ENCODE measurements at regions not wholly inside any gene's neighbourhood (a gene's known extent, or its start where the extent isn't known, plus 50 kb on each side); places are given as distances from the start of the nearest gene placed in this dataset.

DNA sequence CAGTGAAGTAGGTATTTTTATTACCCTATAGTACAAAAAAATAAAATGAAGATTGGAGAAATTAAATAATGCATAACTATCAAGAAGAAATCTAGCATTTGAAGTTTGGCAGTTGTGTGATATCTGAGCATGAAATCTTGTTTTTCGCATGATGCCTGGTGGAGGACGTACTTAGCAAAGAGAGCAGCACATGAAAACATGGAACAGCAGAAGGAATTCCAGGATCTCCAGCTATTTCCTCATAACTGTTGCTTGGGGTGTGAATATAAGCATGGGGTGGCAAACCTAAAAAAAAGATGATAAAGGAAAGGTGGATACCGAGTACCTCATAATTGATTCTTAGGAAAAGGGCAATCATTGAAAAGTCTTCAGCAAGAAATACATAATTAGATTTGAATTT is 174.3 kb upstream of the FAM3C start:
- no peak for DNase-seq (ENCODE audit: low read depth in 2 of 2, low spot score in 1 of 2)

DNA sequence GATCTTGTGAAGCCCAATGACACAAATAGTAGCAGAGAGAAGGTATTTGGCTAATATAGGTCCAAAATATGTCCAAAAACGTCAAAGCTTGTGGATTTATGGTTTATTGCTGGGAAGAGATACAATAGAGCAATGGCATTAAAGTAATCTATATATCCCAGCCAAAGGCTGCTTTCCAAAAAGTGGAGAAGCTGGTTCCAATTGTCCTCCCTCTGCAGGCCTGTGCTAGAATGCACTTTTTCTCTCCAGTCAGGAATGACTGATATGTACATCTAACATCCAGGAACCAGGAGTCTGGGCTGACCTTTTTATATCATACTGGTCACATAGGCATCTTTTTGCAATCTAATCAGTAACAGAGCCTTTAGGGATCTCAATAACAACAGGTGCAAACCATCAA is 167.1 kb upstream of the FAM3C start:
- no peak for DNase-seq (ENCODE audit: low read depth in 2 of 2, low spot score in 1 of 2)

DNA sequence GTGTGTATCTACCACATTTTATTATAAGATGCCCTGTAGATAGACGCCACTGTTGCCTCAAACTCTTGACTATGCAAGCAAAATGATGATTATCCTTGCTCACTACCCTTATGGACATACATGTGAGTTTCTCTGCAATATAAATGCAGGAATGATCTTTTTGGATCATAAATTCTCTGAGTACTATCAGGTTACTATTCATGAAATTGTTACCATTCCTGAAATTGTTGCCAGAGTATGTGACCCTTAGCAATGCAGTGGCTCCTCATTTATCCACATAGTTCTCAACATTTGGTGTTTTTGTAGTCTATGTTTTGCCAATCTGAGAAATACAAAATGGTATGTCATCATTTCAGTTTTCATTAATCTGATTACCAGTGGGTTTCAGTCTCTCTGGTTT is 166.2 kb upstream of the FAM3C start:
- no peak for DNase-seq (ENCODE audit: low read depth in 2 of 2, low spot score in 1 of 2)

DNA sequence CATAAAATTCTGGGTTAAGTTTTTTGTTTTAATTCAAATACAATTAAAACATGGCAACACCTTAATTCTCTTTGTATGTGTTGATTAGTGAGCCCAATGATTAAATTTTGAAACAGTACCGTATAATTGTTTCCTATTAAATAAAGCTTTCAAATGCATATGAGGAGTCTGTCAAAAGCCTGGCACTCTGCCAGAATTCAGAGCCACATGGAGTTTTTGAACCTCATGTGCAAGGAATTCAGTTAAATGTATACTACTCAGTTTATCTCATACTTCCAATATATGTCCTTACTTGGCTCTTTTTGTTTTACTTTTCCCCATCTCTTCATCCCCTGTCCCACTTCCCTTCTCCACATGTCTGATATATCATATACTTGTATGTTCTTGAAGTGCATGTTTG is 165.6 kb upstream of the FAM3C start:
- DNase-seq (ENCODE audit: low read depth in 2 of 2, low spot score in 1 of 2), result no peak

DNA sequence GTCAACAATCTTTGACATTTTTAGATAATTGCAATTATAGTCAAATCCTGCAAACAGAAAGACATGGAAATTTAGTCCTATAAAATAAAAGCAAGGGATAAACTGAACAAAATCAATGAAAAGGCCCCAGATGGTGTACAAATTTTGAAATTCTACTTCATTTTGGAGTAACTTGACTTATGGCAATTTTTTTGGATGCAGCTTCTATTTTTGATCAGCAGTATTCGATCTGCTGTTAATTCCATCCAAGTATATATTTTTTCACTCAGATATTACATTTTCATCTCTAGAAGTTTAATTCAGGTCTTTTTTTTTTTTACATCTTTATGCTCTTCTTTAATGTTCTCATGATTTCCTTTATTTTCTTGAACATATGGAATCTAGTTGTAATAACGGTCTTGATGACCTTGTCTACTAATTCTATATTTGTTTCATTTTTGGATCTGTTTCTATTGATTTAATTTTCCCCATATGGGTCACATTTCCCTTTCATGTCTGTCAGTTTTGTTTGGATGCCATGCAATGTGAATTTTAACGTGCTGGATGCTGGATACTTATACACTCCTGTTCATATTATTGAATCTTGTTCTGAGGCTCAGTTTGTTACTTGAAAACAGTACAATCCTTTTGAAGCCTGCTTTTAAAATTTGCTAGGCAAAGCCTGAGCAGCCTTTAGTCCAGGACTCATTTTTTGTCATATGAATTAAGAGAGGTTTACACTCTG is 164.3 kb upstream of the FAM3C start:
- no peak for DNase-seq (ENCODE audit: low read depth in 2 of 2, low spot score in 1 of 2)

DNA sequence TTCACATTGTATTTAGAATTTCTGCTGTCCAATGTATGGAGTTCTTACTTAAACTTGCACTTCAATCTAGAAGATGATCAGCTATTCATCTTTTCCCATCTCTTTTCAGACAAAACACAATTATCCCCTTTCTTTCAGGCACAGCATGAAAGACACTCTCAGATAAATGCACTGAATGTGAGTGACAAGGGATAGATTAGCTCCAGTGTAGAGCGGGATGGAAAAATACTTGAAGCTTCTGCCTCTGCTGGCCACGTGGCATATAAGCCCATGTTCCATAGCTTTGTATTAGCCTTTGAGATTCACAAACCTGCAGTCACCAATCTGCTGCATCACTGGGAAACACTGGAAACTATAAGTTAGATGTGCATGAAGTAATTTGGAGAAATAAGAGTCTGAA is 162.2 kb upstream of the FAM3C start:
- no peak for DNase-seq (ENCODE audit: low read depth in 2 of 2, low spot score in 1 of 2)

DNA sequence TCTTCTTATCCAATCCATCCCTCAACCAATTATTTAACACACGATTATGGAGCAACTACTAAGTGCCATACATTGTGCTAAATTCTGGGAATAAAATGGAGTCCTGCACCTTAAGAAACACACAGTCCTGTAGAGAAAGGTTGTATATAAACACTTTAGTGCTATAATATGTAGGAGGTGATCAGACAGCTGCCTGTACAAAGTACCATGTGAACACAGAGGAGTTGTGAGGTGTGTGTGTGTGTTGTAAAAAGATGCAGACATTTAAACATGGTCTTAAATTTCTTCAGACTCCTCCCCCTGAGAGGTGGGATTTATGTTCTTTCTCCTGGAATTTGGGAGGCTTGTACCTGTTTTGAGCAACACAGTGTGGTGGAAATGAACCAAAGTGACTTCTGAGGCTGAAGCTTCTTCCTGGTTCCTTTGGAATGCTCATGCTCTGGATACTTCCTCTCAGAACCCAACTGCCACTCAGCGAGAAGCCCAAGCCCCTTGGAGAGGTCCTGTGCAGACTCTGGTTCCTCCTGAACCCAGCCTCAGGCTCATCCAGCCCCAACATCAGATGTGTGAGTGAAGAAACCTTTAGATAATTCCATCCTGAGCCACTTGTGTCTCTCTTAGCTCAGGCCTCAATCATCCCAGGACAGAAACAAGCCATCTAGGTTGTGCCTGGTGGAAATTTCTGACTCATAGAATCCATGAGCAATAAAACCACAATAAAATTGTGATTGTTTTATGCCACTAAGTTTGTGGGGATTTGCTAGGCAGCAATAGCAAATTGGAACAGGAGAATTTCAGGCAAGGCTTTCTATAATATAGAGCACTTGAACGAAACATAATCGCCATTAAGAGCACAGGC is 161.2 kb upstream of the FAM3C start:
- no peak for DNase-seq (ENCODE audit: low read depth in 2 of 2, low spot score in 1 of 2)

DNA sequence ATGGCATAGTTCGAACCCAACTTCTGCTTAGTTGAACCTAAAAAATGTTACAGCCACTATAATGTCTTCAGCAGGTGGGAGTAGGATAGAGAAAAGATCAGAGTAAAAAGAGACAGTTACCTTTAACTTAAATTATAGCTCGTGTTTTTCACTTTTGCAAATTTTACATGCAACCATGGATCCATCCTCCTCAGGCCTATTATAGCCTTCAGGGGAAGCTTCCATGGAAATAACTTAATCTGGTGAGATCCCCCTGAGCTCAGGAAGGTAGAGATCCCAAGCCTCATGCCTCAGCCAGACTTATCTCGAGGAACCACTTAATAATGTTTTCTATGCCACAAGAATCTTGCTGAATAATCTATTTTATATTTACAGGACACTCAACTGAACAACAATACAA is 159.4 kb upstream of the FAM3C start:
- DNase-seq (ENCODE audit: low read depth in 2 of 2, low spot score in 1 of 2), result no peak

DNA sequence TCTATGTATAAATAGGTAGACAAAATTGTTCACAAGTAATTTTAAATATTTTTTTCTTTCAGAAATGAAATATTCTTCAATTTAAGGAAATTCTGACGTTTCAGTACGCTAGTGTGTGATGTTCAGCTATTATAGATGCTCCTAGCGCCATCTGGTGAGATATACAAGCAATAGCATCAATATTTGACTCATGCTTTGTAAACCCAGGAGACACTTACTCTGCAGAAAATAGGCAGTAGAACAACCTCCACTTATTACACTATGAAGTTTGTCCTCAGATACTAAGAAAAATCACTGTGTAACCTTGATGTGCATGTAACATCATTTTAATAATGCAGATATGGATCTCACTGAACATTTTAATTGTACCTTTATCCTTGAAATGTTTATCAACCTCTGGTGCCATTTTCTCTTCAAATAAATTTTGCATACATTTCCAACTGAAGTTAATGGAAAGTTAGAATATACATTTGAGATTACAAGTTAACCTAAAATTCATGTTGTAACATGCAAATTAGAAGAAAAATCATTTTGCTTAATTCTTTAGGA is 151.5 kb upstream of the FAM3C start:
- no peak for DNase-seq (ENCODE audit: low read depth in 2 of 2, low spot score in 1 of 2)

DNA sequence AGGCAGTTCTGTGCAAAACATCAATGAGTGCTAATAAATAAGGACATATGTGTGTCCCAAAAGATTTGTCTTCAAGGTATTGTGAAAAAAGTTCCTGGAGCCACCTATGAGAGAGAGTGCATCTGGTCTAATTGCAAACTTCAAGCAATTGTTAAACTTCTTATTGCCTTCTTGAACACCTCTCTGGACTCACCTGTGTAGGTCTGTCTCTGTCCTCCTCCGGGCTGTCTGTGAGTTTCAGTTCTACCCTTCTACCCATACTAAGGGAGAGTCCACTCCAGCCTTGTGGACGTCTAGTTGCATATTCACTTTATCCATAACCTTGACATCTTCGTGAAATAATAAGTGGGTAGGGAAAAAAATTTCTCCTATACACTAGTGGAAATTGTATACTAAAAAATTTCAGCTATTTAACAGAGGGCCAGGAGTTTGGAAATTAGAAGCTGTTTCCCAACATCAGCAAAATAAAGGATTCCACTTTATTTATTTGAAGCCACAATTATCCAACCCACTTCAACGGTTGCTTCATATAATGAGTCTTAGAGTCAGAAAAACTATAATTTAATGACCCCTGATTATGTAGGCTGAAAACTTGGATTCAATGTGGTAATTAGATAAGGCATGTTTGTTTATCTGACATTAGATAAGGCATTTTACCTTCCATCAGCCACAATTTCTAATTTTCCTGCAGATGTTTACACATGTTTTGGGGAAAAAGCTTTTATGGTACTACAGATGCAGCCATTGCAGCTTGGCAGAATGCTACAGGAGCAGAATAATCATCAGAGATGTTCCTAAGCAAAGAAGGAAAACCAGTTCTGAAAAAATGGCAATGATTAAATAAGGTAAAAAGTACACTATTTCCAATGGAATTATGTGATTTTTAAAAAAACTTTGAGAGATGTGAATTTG is 150.8 kb upstream of the FAM3C start:
- DNase-seq (ENCODE audit: low read depth in 2 of 2, low spot score in 1 of 2), result no peak

DNA sequence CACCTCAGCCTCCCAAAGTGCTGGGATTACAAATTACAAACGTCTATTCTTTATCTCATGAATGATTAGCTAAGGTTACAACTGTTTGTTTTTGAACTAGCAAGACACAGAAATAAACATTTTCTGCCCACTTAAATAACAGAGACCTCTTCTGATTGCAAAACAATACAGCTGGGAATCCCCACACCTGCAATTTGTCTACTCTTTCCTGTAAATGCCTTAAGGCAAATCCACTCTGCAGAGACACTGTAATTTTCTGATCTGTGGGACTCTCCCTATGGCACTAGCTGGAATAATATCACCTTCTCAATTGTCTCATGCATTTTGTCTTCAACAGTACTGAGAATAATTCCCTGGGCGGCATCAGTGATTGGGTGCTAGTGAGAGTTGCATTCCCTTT is 149.3 kb upstream of the FAM3C start:
- no peak for DNase-seq (ENCODE audit: low read depth in 2 of 2, low spot score in 1 of 2)

DNA sequence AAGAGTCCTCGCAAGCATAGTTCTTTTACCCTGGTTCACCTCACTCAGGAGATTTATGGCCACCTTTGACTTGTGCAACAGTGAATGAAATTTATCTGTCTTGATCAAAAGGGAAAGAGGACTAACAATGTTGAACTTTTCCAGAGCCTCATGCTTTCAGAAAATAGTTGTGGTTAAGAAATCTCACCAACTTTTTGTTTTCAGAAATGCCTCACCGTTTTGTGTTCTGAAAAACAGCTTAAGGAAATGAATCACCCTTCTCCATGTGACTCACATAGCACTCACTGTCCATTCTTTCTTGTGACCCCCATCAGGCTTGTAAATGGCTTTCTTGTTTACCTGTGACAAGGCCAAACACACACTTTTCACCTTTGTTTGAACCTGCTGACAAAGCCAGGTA is 148.6 kb upstream of the FAM3C start:
- DNase-seq (ENCODE audit: low read depth in 2 of 2, low spot score in 1 of 2), result no peak

DNA sequence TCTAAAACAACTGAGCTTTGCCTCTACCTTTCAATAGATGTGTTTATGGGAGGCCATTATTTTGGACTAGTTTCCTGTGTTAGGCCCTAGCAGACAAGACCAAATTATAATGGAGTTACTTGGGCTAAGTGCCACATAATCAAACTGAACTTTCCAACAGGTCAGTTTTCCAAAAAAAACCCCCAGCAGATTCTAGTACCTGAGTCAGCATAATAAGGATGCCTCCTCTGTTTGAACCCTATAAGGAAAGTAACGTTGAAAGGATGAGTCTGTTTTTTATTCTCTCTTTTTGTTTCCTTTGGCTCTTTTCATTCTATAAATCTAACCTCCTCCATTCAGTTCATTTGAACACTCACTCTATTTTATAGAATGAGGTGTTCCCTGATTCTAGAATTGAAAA is 148.1 kb upstream of the FAM3C start:
- DNase-seq (ENCODE audit: low read depth in 2 of 2, low spot score in 1 of 2), result no peak

DNA sequence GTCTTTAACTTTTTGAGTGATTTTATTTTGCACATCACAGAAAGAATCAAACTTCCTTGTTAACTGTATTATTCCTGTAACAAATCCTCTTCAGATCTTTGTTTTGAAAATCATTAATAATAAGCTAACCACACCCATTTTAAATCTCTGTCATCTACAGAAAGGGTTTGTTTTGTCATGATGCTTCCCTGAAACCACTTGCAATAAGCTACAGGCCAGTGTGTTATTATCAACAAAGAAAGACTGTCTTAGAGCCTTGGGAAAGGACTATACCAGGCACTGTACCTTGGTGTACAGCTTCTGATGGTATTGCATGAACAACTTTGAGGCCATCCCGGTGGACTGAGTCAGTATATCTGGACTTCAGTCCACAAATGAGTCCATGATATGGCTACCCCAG is 145.3 kb upstream of the FAM3C start:
- DNase-seq (ENCODE audit: low read depth in 2 of 2, low spot score in 1 of 2), result no peak

DNA sequence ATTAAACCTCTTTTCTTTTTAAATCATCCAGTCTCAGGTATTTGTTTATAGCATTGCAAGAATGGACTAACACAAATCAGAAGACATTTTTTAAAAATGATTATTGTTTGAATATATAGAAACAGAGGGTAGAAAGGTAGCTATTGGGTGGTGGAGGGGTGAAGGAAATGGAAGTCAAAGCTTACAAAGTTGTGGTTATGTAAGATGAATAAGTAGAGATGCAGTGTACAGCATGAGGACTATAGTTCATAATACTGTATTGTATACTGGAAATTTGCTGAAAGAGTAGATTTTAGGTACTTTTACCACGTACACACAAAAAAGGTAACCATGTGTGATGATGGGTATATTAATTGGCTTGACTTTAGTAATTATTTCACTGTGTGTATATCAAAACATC is 144.0 kb upstream of the FAM3C start:
- DNase-seq (ENCODE audit: low read depth in 2 of 2, low spot score in 1 of 2), result no peak

DNA sequence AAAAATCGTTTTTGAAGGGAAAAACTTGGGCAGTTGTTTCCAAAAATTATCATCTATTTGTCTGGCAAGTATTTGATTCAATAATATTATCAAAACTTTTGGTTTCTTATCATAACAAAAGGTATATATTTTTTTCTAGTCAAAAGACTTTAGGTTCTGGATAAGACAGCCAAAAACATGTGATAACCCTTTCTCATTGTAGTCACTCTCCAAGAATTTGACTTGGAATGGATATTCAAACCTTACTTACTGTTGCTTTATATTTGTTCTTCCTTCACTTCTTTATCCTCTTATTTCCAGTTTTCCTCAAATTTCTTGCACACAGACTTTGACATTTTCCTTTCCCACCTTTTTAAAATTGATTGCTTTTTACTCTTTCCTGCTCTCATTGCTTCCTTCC is 140.9 kb upstream of the FAM3C start:
- no peak for DNase-seq (ENCODE audit: low read depth in 2 of 2, low spot score in 1 of 2)

DNA sequence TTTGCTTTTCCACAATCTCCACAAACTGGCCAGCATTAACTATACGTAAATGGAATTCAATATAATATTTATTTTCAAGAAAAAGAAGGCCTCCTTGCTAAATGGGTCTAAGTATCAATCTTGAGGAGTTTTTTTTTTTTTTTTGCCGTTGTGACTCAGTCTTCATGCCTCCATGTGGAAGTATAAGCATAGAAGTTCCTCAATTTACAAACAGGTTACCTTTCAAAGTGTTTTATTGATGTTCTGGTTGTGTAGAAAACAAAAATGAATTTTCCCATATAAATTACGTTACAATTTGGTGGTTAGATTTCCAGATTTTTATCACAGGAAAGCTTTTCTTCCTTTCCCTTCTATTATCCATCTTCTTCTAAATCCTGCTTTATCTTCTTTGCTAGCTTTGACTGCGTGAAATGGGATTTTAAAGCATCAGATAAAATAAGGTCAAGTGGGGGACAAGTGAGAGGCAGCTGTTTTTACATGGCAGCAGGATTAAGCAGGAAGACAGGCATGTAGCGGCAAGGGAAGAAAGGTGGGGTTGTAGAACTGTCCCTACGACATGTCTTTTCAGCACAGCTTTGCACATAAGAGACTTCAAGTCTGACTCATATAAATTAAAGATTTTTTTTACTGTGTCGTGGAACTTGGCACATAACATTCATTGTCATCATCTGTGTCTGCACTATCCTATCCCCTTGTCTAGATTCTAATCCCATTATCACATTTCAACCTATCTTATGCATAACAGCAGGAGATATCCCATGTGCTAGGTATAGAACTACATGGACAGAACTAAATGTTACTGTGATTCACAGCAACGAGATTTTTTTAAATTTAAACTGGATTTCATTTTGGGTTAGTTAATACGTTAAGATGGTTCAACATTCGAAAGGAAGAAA is 135.3 kb upstream of the FAM3C start:
- no peak for DNase-seq (ENCODE audit: low read depth in 2 of 2, low spot score in 1 of 2)

DNA sequence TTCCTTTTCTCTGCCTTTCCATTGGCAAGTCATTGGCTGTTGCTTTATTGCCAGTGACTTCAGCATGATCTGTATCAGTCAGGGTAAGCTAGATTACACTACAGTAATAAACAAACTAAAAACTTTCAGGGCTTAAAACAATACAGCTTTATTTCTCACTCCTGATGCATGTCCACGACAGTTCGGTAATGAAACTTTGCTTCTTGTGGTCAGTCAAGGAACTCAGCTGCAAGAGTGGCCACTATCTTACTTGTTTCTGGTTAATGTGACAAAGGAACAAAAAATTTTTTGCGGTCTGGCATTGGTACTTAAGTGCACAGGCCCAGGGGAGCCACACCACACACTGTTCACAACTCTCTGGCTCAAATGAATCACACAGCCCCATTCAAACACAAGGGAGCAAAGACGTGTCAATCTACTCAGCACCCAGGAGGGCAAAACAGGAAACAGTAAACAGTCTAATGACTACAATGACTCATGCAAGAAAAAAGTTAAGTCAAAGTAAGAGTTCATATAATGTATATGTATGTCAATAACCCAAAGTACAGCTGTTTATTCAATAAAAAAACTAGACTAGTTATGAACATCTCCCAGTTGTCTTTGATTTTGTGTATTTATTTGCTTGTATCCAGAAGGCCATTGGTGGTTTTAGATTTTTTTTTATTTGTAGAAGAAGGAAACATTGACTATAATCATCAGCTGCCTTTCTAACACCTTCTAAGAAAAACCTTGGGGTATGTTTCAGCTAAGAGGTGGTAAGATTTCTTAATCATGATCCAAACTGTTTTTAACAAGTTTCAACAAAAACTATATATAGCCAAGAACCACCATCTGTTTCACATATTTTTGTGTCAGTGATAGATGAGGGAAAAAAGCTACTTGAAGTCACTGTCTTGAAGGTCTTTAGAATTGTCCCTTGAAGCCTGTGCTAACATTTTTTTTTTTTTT is 134.4 kb upstream of the FAM3C start:
- peak in 1 of 2 donors; percentile 49 for DNase-seq (ENCODE audit: low read depth in 2 of 2, low spot score in 1 of 2)

DNA sequence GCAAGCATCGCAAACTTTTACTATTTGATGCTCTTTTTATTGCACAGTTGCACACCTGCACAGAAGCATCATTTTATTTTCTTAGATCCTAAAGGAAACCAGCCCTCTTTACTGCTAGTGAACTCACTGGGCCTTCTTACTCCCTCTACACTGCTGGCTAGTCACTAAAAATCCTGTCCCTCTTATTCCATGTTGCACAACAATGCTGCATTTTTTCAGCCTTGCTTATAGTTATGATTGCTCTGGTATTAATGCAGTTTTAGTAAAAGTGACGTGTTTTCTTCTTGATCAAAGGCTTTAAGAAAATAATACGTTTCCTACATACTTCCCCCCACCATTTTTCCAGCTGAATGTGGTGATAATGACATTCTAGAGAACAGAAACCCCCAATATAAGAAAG is 132.9 kb upstream of the FAM3C start:
- DNase-seq (ENCODE audit: low read depth in 2 of 2, low spot score in 1 of 2), result no peak

All from stimulated activated CD8-positive, alpha-beta memory T cell treated with anti-CD3 and anti-CD28 coated beads, Interleukin-4, amount 100 ng/mL, for 4 hours (primary cell).